ENCODE measurements at regions not wholly inside any gene's neighbourhood (a gene's known extent, or its start where the extent isn't known, plus 50 kb on each side); places are given as distances from the start of the nearest gene placed in this dataset.

DNA sequence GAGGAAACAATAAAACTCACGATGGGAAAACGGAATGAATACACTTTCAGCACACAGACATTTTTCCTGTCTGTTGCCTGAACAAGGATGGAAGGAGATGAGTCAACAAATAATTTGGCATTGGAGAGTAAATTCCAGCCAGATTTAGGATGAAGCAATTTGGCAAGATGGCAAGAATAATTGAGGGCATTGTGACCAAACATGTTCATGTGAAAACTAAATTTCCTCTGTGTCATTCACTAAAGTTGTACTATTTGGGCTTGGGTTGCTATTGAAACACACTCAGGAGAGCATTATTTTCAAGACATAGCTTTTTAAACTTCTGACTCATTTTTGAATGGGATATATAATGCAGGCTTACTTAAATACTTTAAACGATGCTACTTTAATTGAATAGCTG lies 1614.4 kb downstream of the PCDH19 start:
- Mint-ChIP-seq H3K36me3 (ENCODE audit: insufficient read depth, unreplicated experiment) (no peaks in the 10 kb centered on the region), H3K9me3 (ENCODE audit: unreplicated experiment) (peaks cover 4% of the 10 kb centered on the region), H3K4me1 (ENCODE audit: insufficient read depth, unreplicated experiment) (peaks cover 6% of the 10 kb centered on the region), H3K27me3 (ENCODE audit: insufficient read depth, unreplicated experiment) (peaks cover 22% of the 10 kb centered on the region), H3K27ac (ENCODE audit: low read depth, unreplicated experiment) (peak overlapping the region; percentile 71), H3K4me3 (ENCODE audit: unreplicated experiment) (peak overlapping the region; percentile 13)
- POLR2A ChIA-PET, result interaction anchor here (1.2 kb wide), 1 partner anchor 14 kb away, joined by 3 read pairs; no protein-coding TSS in a partner anchor
- intact Hi-C loops (cut with micrococcal nuclease), result loop anchor here (2.0 kb wide), 1 partner anchor 391 kb away; no protein-coding TSS in a partner anchor
- DNase-seq (ENCODE audit: unreplicated experiment), result peak; percentile 87
- no TSS peak for BruUV-seq (replicated peaks)
- TF ChIP-seq, protein P1, sequence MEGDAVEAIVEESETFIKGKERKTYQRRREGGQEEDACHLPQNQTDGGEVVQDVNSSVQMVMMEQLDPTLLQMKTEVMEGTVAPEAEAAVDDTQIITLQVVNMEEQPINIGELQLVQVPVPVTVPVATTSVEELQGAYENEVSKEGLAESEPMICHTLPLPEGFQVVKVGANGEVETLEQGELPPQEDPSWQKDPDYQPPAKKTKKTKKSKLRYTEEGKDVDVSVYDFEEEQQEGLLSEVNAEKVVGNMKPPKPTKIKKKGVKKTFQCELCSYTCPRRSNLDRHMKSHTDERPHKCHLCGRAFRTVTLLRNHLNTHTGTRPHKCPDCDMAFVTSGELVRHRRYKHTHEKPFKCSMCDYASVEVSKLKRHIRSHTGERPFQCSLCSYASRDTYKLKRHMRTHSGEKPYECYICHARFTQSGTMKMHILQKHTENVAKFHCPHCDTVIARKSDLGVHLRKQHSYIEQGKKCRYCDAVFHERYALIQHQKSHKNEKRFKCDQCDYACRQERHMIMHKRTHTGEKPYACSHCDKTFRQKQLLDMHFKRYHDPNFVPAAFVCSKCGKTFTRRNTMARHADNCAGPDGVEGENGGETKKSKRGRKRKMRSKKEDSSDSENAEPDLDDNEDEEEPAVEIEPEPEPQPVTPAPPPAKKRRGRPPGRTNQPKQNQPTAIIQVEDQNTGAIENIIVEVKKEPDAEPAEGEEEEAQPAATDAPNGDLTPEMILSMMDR (IDR thresholded peaks at IDR 0.05; ENCODE audit: unreplicated experiment), result no peak
- CTCF ChIA-PET, result interaction anchor here (0.6 kb wide), 1 partner anchor 12 kb away, joined by 3 read pairs; no protein-coding TSS in a partner anchor

DNA sequence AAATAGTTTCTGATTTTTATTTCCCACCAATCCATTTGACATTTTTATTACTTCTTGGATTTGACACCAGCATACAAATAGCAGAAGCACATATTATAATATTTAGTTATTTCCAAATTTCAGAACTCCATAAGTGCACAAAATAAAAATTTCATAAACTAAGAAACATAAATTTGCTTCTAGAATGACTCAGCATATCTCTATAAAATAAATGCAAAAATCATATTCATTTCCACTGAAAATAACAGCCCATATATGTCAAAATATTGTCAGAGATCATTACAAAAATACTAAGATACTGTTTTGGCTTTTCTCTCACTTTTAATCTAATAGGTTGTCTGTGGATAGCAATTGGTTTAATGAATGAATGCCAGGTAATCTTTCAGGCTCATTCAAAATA lies 1654.2 kb downstream of the PCDH19 start:
- Mint-ChIP-seq H3K4me1 (ENCODE audit: insufficient read depth, unreplicated experiment) (no peaks in the 10 kb centered on the region), H3K27ac (ENCODE audit: low read depth, unreplicated experiment) (no peak overlapping the region), H3K27me3 (ENCODE audit: insufficient read depth, unreplicated experiment) (no peaks in the 10 kb centered on the region), H3K4me3 (ENCODE audit: unreplicated experiment) (no peak overlapping the region), H3K36me3 (ENCODE audit: insufficient read depth, unreplicated experiment) (no peaks in the 10 kb centered on the region), H3K9me3 (ENCODE audit: unreplicated experiment) (peaks cover 20% of the 10 kb centered on the region)
- ChIA-PET POLR2A (no interaction called here), CTCF (interaction anchor here (0.5 kb wide), 1 partner anchor 490 kb away, joined by 3 read pairs; no protein-coding TSS in a partner anchor)
- no TSS peak for BruUV-seq (replicated peaks)
- TF ChIP-seq, protein P1 (IDR thresholded peaks at IDR 0.05; ENCODE audit: unreplicated experiment), result no peak
- intact Hi-C loops (cut with micrococcal nuclease), result no loop called here
- DNase-seq (ENCODE audit: unreplicated experiment), result no peak

DNA sequence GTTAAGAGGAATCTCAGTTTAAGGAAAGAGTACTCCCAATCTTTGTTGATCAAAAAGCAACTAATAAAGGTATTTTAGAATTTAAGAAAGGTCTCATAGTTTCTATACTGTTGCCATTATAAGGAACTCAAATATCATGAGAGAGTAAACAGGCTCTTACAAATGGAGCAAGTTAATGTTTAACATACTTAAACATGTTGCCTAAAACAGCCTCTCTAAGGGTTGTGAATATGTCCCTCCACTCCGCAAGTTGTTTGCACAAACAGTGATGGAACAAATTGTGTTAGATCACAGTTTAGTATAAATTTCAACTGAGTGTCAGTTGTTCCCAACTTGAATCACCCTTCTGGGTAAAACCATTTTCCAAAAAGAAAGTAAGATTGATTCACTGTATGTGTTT lies 1678.3 kb downstream of the PCDH19 start:
- Mint-ChIP-seq H3K27ac (ENCODE audit: low read depth, unreplicated experiment) (no peak overlapping the region), H3K4me1 (ENCODE audit: insufficient read depth, unreplicated experiment) (no peaks in the 10 kb centered on the region), H3K9me3 (ENCODE audit: unreplicated experiment) (peaks cover 12% of the 10 kb centered on the region), H3K4me3 (ENCODE audit: unreplicated experiment) (no peak overlapping the region), H3K27me3 (ENCODE audit: insufficient read depth, unreplicated experiment) (no peaks in the 10 kb centered on the region), H3K36me3 (ENCODE audit: insufficient read depth, unreplicated experiment) (no peaks in the 10 kb centered on the region)
- intact Hi-C loops (cut with micrococcal nuclease), result no loop called here
- DNase-seq (ENCODE audit: unreplicated experiment), result no peak
- TF ChIP-seq, protein P1 (IDR thresholded peaks at IDR 0.05; ENCODE audit: unreplicated experiment), result no peak
- ChIA-PET CTCF (no interaction called here), POLR2A (no interaction called here)
- no TSS peak for BruUV-seq (replicated peaks)

DNA sequence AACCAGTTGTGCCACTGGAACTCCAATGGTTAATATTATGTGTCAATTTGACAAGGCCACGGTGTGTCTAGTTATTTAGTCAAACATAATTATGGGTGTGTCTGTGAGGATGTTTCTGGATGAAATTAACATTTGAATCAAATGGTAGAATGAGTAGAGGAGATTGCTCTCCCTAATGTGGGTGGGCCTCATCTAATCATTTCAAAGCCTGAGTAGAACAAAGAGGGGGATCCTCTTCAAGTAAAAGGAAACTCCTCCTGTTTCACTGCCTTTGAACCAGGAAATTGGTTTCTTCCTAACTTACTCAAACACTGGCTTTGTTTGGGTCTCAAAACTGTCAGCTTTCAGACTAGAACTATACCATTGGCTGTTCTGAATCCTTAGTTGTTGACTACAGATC lies 1692.1 kb downstream of the PCDH19 start:
- ChIA-PET CTCF (no interaction called here), POLR2A (no interaction called here)
- Mint-ChIP-seq H3K27me3 (ENCODE audit: insufficient read depth, unreplicated experiment) (no peaks in the 10 kb centered on the region), H3K36me3 (ENCODE audit: insufficient read depth, unreplicated experiment) (no peaks in the 10 kb centered on the region), H3K9me3 (ENCODE audit: unreplicated experiment) (peaks cover 18% of the 10 kb centered on the region), H3K27ac (ENCODE audit: low read depth, unreplicated experiment) (no peak overlapping the region), H3K4me1 (ENCODE audit: insufficient read depth, unreplicated experiment) (no peaks in the 10 kb centered on the region), H3K4me3 (ENCODE audit: unreplicated experiment) (no peak overlapping the region)
- DNase-seq (ENCODE audit: unreplicated experiment), result no peak
- BruUV-seq (replicated peaks), result no TSS peak
- intact Hi-C loops (cut with micrococcal nuclease), result no loop called here
- TF ChIP-seq, protein P1 (IDR thresholded peaks at IDR 0.05; ENCODE audit: unreplicated experiment), result no peak

All from MCF 10A (cell line).